Loucy (cell line): ENCODE measurements at regions not wholly inside any gene's neighbourhood (a gene's known extent, or its start where the extent isn't known, plus 50 kb on each side); places are given as distances from the start of the nearest gene placed in this dataset.

ENCODE experiments used
- H2AFZ ChIP-seq: fragments of 200-600 bp; sonication (generic); 2 replicates; pipeline ENCODE4 v1.6.0; 2016; ENCODE audit warnings: antibody characterized with exemption, mild to moderate bottlenecking, low read length, moderate library complexity
- H3F3A ChIP-seq: fragments of 200-600 bp; 2 replicates; pipeline ENCODE4 v1.6.0; 2016; ENCODE audit warnings: antibody characterized with exemption, low read depth, mild to moderate bottlenecking
- H3K27me3 ChIP-seq: fragments of 200-600 bp; sonication (generic); 2 replicates; pipeline ENCODE4 v1.6.1; 2014; ENCODE audit warnings: low read length, mild to moderate bottlenecking; ENCODE audit not compliant: insufficient read depth, poor library complexity, severe bottlenecking
- H3K36me3 ChIP-seq: fragments of 200-600 bp; sonication (generic); 2 replicates; pipeline ENCODE4 v1.6.1; 2016; ENCODE audit warnings: low read length; ENCODE audit not compliant: insufficient read depth
- H3K4me1 ChIP-seq: fragments of 200-600 bp; sonication (generic); 2 replicates; pipeline ENCODE4 v1.5.1; 2014; ENCODE audit warnings: low read length, mild to moderate bottlenecking; ENCODE audit not compliant: insufficient read depth, poor library complexity, severe bottlenecking
- H3K4me2 ChIP-seq: fragments of 200-600 bp; sonication (generic); 2 replicates; pipeline ENCODE4 v1.6.0; 2014; ENCODE audit warnings: antibody characterized with exemption, low read length, low read depth, mild to moderate bottlenecking; ENCODE audit not compliant: poor library complexity, severe bottlenecking
- H3K4me3 ChIP-seq: fragments of 200-600 bp; sonication (generic); 2 replicates; pipeline ENCODE4 v1.5.1; 2014; ENCODE audit warnings: low read length, mild to moderate bottlenecking, mixed read lengths; ENCODE audit not compliant: poor library complexity, severe bottlenecking
- H3K79me2 ChIP-seq: fragments of 200-600 bp; sonication (generic); 2 replicates; pipeline ENCODE4 v1.6.1; 2014; ENCODE audit warnings: low read length; ENCODE audit not compliant: insufficient read depth
- H3K9ac ChIP-seq: fragments of 200-600 bp; sonication (generic); 2 replicates; pipeline ENCODE4 v1.6.0; 2014; ENCODE audit warnings: mild to moderate bottlenecking, low read depth, low read length, moderate library complexity; ENCODE audit not compliant: poor library complexity, severe bottlenecking
- H3K9me2 ChIP-seq: fragments of 200-600 bp; sonication (generic); replicated peaks from 2 replicates; pipeline ENCODE4 v1.6.1; 2016; ENCODE audit warnings: low read depth, low read length, mixed read lengths
- H3K9me3 ChIP-seq: fragments of 200-600 bp; sonication (generic); 2 replicates; pipeline ENCODE4 v1.6.1; 2014; ENCODE audit warnings: mild to moderate bottlenecking, antibody characterized with exemption, low read length, low read depth; ENCODE audit not compliant: insufficient read depth
- H4K20me1 ChIP-seq: fragments of 200-600 bp; sonication (generic); 2 replicates; pipeline ENCODE4 v1.6.0; 2014; ENCODE audit warnings: antibody characterized with exemption, low read length, mild to moderate bottlenecking; ENCODE audit not compliant: insufficient read depth, poor library complexity, severe bottlenecking
- CTCF ChIP-seq: fragments of 200-600 bp; sonication (generic); conservative IDR thresholded peaks from 2 replicates; pipeline ENCODE4 v1.5.1; 2014; ENCODE audit warnings: mild to moderate bottlenecking, antibody characterized with exemption, low read length
- EZH2phosphoT487 ChIP-seq: fragments of 200-600 bp; IDR thresholded peaks from 2 replicates; pipeline ENCODE4 v1.6.1; 2018; ENCODE audit warnings: antibody characterized with exemption, mild to moderate bottlenecking, moderate library complexity, borderline replicate concordance

- H3K9ac ChIP-seq, result no peak overlapping the region
- H3F3A ChIP-seq, result no peaks in the 10 kb centered on the region
- no peaks in the 10 kb centered on the region for H3K79me2 ChIP-seq
- H3K27me3 ChIP-seq, result no peaks in the 10 kb centered on the region
- no peaks in the 10 kb centered on the region for H3K9me2 ChIP-seq
- H3K9me3 ChIP-seq, result peaks cover 15% of the 10 kb centered on the region; the same call in 1 of the 2 replicates
- no peak overlapping the region for H3K4me2 ChIP-seq
- no peaks in the 10 kb centered on the region for H3K4me1 ChIP-seq
- H3K36me3 ChIP-seq, result no peaks in the 10 kb centered on the region
- TF ChIP-seq CTCF (no peak), EZH2phosphoT487 (no peak)
- no peaks in the 10 kb centered on the region for H4K20me1 ChIP-seq
- H2AFZ ChIP-seq, result no peak overlapping the region
- H3K4me3 ChIP-seq, result no peak overlapping the region
Observed at GRCh38 chr2:239587311-239587731, 186.5 kb upstream of the HDAC4 start.

GRCh38 chr2:239586651-239587310 is 186.0 kb upstream of the HDAC4 start:
- Histone ChIP-seq H3K9ac (no peak overlapping the region), H3K9me3 (peaks cover 10% of the 10 kb centered on the region; the same call in 1 of the 2 replicates), H3K79me2 (no peaks in the 10 kb centered on the region), H3K4me3 (no peak overlapping the region), H2AFZ (no peak overlapping the region), H3K4me1 (no peaks in the 10 kb centered on the region), H3K27me3 (no peaks in the 10 kb centered on the region), H3F3A (no peaks in the 10 kb centered on the region), H3K4me2 (no peak overlapping the region), H4K20me1 (no peaks in the 10 kb centered on the region), H3K36me3 (no peaks in the 10 kb centered on the region), H3K9me2 (no peaks in the 10 kb centered on the region)
- no peak for TF ChIP-seq EZH2phosphoT487

GRCh38 chr2:239585422-239585821 is 184.6 kb upstream of the HDAC4 start:
- Histone ChIP-seq H3K4me3 (no peak overlapping the region), H3K9me3 (peaks cover 5% of the 10 kb centered on the region; the same call in 1 of the 2 replicates), H3K4me2 (no peak overlapping the region), H3K9me2 (no peaks in the 10 kb centered on the region), H3K9ac (no peak overlapping the region), H3K27me3 (no peaks in the 10 kb centered on the region), H4K20me1 (no peaks in the 10 kb centered on the region), H3F3A (no peaks in the 10 kb centered on the region), H3K36me3 (no peaks in the 10 kb centered on the region), H3K4me1 (no peaks in the 10 kb centered on the region), H3K79me2 (no peaks in the 10 kb centered on the region), H2AFZ (no peak overlapping the region)
- no peak for TF ChIP-seq CTCF
- TF ChIP-seq EZH2phosphoT487, result no peak

GRCh38 chr2:239584986-239585385 is 184.2 kb upstream of the HDAC4 start:
- Histone ChIP-seq H3K9me3 (peaks cover 5% of the 10 kb centered on the region; the same call in 1 of the 2 replicates), H3K4me3 (no peak overlapping the region), H2AFZ (no peak overlapping the region), H4K20me1 (no peaks in the 10 kb centered on the region), H3K9me2 (no peaks in the 10 kb centered on the region), H3K36me3 (no peaks in the 10 kb centered on the region), H3F3A (no peaks in the 10 kb centered on the region), H3K79me2 (no peaks in the 10 kb centered on the region), H3K4me1 (no peaks in the 10 kb centered on the region), H3K9ac (no peak overlapping the region), H3K4me2 (no peak overlapping the region), H3K27me3 (no peaks in the 10 kb centered on the region)
- no peak for TF ChIP-seq CTCF
- TF ChIP-seq EZH2phosphoT487, result no peak
